Vagina (tissue), 2 donors: ENCODE measurements at regions not wholly inside any gene's neighbourhood (a gene's known extent, or its start where the extent isn't known, plus 50 kb on each side); places are given as distances from the start of the nearest gene placed in this dataset.

ENCODE experiments used
- DNase-seq, 2 donors: peaks; one replicate each; pipeline ENCODE4 v3.0.0-alpha.2; 2017; ENCODE audit errors: extremely low spot score in 2 of 2
- H3K27ac ChIP-seq: fragments of 200-600 bp; sonication (generic); one replicate; pipeline ENCODE4 v1.5.1; 2019
- H3K27me3 ChIP-seq: fragments of 200-600 bp; sonication (generic); one replicate; pipeline ENCODE4 v1.5.1; 2019
- H3K36me3 ChIP-seq, 2 donors: fragments of 200-600 bp; sonication (generic); one replicate each; pipeline ENCODE4 v1.5.1; 2017 to 2019
- H3K4me1 ChIP-seq: fragments of 200-600 bp; sonication (generic); one replicate; pipeline ENCODE4 v1.5.1; 2019
- H3K4me3 ChIP-seq, 2 donors: fragments of 200-600 bp; sonication (generic); 1 replicate in 1 of 2; 2 replicates in 1 of 2; pipeline ENCODE4 v1.5.1; 2016 to 2019
- H3K9me3 ChIP-seq: fragments of 200-600 bp; sonication (generic); one replicate; pipeline ENCODE4 v1.5.1; 2019
- POLR2A ChIP-seq, 2 donors: fragments of 450-650 bp; IDR thresholded peaks; one replicate each; pipeline ENCODE4 v1.6.1; 2017; ENCODE audit warnings: antibody characterized with exemption in 2 of 2, mild to moderate bottlenecking in 2 of 2, moderate library complexity in 2 of 2
- POLR2AphosphoS5 ChIP-seq, 2 donors: sonication (generic); formaldehyde crosslinking; IDR thresholded peaks; one replicate each; pipeline ENCODE4 v1.9.0; 2017; ENCODE audit warnings: antibody characterized with exemption in 2 of 2, mild to moderate bottlenecking in 2 of 2, low read depth in 1 of 2; ENCODE audit not compliant: insufficient read depth in 1 of 2
- intact Hi-C: fragments of 100-400 bp; cut with DNase I; formaldehyde crosslinking; loops from one replicate; pipeline ENCODE4 v1.15.1; 2023
- TF ChIP-seq, protein P1 (sequence below), 3 experiments: fragments of 450-650 bp in 2 of 3; fragments of 200-600 bp in 1 of 3; sonication (generic) in 1 of 3; IDR thresholded peaks; one replicate each; pipeline ENCODE4 v1.5.1; 2017 to 2019; ENCODE audit warnings: antibody characterized with exemption in 3 of 3, mild to moderate bottlenecking in 2 of 3, moderate library complexity in 2 of 3

DNA sequence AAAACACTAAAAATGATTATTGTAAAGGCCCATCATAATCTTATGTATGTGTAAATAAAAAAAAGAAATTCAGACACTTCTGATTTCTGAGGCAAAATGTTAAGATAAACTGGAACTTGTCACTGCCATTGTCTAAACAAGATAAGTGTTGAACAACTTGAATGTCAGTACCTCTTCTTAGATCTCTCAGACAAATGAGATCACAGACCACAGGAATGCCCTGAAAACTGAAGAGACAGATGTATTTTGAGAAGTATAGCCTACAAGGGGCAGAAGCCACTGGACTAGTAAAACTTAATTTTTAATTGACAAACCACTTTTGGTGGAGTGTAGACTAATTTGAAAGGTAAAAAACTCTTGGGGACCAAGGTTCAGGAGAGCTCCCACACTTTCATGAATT lies 375.5 kb upstream of the SLITRK5 start:
- no peaks in the 10 kb centered on the region for H3K36me3 ChIP-seq
- no peak overlapping the region for H3K27ac ChIP-seq
- TF ChIP-seq POLR2A (IDR thresholded peaks at IDR 0.05) (no peak), POLR2AphosphoS5 (IDR thresholded peaks at IDR 0.05; ENCODE audit: insufficient read depth in 1 of 2, low read depth in 1 of 2) (no peak)
- TF ChIP-seq, protein P1, sequence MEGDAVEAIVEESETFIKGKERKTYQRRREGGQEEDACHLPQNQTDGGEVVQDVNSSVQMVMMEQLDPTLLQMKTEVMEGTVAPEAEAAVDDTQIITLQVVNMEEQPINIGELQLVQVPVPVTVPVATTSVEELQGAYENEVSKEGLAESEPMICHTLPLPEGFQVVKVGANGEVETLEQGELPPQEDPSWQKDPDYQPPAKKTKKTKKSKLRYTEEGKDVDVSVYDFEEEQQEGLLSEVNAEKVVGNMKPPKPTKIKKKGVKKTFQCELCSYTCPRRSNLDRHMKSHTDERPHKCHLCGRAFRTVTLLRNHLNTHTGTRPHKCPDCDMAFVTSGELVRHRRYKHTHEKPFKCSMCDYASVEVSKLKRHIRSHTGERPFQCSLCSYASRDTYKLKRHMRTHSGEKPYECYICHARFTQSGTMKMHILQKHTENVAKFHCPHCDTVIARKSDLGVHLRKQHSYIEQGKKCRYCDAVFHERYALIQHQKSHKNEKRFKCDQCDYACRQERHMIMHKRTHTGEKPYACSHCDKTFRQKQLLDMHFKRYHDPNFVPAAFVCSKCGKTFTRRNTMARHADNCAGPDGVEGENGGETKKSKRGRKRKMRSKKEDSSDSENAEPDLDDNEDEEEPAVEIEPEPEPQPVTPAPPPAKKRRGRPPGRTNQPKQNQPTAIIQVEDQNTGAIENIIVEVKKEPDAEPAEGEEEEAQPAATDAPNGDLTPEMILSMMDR (IDR thresholded peaks at IDR 0.05): no peak
- H3K4me3 ChIP-seq: no peak overlapping the region
- H3K4me1 ChIP-seq: no peaks in the 10 kb centered on the region
- no peaks in the 10 kb centered on the region for H3K9me3 ChIP-seq
- intact Hi-C loops: no loop called here
- no peak for DNase-seq
- H3K27me3 ChIP-seq: no peaks in the 10 kb centered on the region

DNA sequence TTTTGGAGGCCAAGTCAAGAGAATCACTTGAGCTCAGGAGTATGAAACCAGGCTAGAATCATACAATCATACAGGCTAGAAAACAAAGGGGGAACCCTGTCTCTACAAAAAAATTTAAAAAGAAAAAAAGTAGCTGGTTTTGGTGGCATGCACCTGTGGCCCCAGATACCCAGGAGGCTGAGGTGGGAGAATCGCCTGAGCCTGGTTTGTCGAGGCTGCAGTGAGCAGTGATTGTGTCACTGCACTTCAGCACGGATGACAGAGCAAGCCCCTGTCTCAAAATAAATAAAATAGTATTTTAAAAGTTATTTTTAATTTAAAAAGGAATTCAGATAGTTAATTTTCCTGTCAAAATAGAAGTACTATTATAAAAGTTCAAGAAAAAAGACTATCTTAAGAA lies 369.1 kb upstream of the SLITRK5 start:
- no peak for TF ChIP-seq POLR2AphosphoS5 (IDR thresholded peaks at IDR 0.05; ENCODE audit: insufficient read depth in 1 of 2, low read depth in 1 of 2)
- TF ChIP-seq, protein P1 (IDR thresholded peaks at IDR 0.05): no peak
- no peak for TF ChIP-seq POLR2A (IDR thresholded peaks at IDR 0.05)
- Histone ChIP-seq H3K36me3 (no peaks in the 10 kb centered on the region), H3K4me3 (no peak overlapping the region), H3K4me1 (no peaks in the 10 kb centered on the region), H3K9me3 (no peaks in the 10 kb centered on the region), H3K27ac (no peak overlapping the region), H3K27me3 (no peaks in the 10 kb centered on the region)
- no peak for DNase-seq
- intact Hi-C loops: no loop called here

DNA sequence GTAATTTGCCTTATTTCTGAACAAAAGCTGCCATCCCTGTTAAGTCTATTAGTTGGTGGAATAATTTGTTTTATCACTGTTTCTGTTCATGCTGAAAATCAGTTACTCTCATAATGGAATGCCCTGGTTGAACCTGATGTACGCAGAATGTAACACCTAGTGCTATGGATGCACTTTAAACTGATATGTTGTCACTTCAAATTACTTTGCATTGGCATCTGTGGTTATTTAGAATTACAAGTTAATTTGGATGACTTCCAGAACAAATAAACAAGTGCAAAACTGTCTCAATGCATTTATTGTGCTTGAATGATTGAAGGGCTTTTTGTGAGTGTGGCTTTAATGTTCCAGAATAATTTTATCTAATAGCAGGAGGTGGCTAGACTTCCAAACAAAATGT lies 368.2 kb upstream of the SLITRK5 start:
- no peaks in the 10 kb centered on the region for H3K4me1 ChIP-seq
- no peak for DNase-seq
- intact Hi-C loops: no loop called here
- H3K4me3 ChIP-seq: no peak overlapping the region
- H3K27ac ChIP-seq: no peak overlapping the region
- no peaks in the 10 kb centered on the region for H3K36me3 ChIP-seq
- TF ChIP-seq, protein P1 (IDR thresholded peaks at IDR 0.05): no peak
- TF ChIP-seq POLR2A (IDR thresholded peaks at IDR 0.05) (no peak), POLR2AphosphoS5 (IDR thresholded peaks at IDR 0.05; ENCODE audit: insufficient read depth in 1 of 2, low read depth in 1 of 2) (no peak)
- H3K27me3 ChIP-seq: no peaks in the 10 kb centered on the region
- H3K9me3 ChIP-seq: no peaks in the 10 kb centered on the region

DNA sequence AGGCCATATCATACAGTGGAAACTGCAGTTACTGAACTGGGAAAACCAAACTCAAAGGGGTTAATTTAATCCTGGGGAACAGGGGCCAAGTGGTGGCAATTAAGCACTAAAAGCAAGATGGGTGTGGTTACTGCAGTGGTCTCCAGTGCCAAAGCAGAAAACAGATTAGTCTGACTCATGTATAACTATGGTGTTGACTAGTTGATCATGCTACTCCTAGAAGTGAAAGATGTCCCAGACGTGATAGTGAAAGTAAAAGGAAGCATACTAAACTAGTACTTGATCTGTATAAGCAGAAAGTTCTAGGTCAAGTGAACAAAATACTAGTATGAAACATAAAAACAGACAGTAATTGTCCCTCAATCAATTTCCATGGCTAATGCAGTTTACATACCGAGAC lies 360.0 kb upstream of the SLITRK5 start:
- no peaks in the 10 kb centered on the region for H3K27me3 ChIP-seq
- no peak overlapping the region for H3K27ac ChIP-seq
- TF ChIP-seq POLR2A (IDR thresholded peaks at IDR 0.05) (no peak), POLR2AphosphoS5 (IDR thresholded peaks at IDR 0.05; ENCODE audit: insufficient read depth in 1 of 2, low read depth in 1 of 2) (no peak)
- TF ChIP-seq, protein P1 (IDR thresholded peaks at IDR 0.05): no peak
- H3K4me3 ChIP-seq: no peak overlapping the region
- H3K4me1 ChIP-seq: no peaks in the 10 kb centered on the region
- no peak for DNase-seq
- intact Hi-C loops: no loop called here
- no peaks in the 10 kb centered on the region for H3K9me3 ChIP-seq
- no peaks in the 10 kb centered on the region for H3K36me3 ChIP-seq

DNA sequence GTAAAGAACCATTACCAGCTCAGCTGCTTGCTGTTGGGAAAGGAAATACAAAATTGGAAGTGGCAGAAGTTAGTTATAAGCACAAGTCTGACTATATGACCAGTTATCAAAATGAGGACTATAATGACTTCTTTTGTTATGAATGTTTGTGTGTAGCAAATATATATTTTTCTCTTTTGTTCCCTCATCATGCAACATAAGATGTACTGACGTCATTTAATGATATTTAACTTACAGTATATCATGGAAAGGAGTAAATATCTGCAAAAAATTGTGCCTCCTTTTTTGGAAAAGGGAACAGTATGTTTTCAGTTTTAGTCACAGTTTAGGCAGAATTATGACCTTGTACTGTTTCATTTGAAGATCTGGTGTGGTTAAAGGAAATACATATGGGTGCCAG lies 356.3 kb upstream of the SLITRK5 start:
- Histone ChIP-seq H3K4me3 (no peak overlapping the region), H3K4me1 (no peaks in the 10 kb centered on the region), H3K27ac (no peak overlapping the region), H3K9me3 (no peaks in the 10 kb centered on the region), H3K36me3 (no peaks in the 10 kb centered on the region), H3K27me3 (no peaks in the 10 kb centered on the region)
- TF ChIP-seq POLR2A (IDR thresholded peaks at IDR 0.05) (no peak), POLR2AphosphoS5 (IDR thresholded peaks at IDR 0.05; ENCODE audit: insufficient read depth in 1 of 2, low read depth in 1 of 2) (no peak)
- TF ChIP-seq, protein P1 (IDR thresholded peaks at IDR 0.05): no peak
- intact Hi-C loops: no loop called here
- DNase-seq: no peak
